H1 (cell line): ENCODE measurements at regions not wholly inside any gene's neighbourhood (a gene's known extent, or its start where the extent isn't known, plus 50 kb on each side); places are given as distances from the start of the nearest gene placed in this dataset.

Source experiments
- KDM1A ChIP-seq: fragments of 200-600, 300-600 bp; sonication (generic); IDR thresholded peaks from 2 replicates; pipeline ENCODE4 v1.7.1; 2016; ENCODE audit warnings: mild to moderate bottlenecking, low read length, borderline replicate concordance
- KDM5A ChIP-seq: fragments of 200-600 bp; IDR thresholded peaks from 2 replicates; pipeline ENCODE4 v1.7.1; 2012; ENCODE audit warnings: mild to moderate bottlenecking, low read length, inconsistent platforms, mixed read lengths
- POU5F1 ChIP-seq: IDR thresholded peaks from 2 replicates; pipeline ENCODE4 v1.6.1; 2011; ENCODE audit warnings: low read depth, mild to moderate bottlenecking, low read length, moderate library complexity
- RAD21 ChIP-seq, 2 experiments: IDR thresholded peaks in 1 of 2; conservative IDR thresholded peaks in 1 of 2; 2 replicates each; pipeline ENCODE4 v1.6.1; 2011; ENCODE audit warnings: low read depth in 2 of 2, low read length in 2 of 2, improper control_type of control experiment in 1 of 2, inconsistent platforms in 1 of 2, mild to moderate bottlenecking in 1 of 2, moderate library complexity in 1 of 2
- SIX5 ChIP-seq: IDR thresholded peaks from 2 replicates; pipeline ENCODE4 v1.6.1; 2011; ENCODE audit warnings: mild to moderate bottlenecking, low read depth, low read length
- SP1 ChIP-seq: IDR thresholded peaks from 2 replicates; pipeline ENCODE4 v1.6.1; 2011; ENCODE audit warnings: low read depth, low read length
- TEAD4 ChIP-seq: IDR thresholded peaks from 2 replicates; pipeline ENCODE4 v1.6.1; 2012; ENCODE audit warnings: low read depth, low read length, inconsistent platforms, mixed read lengths
- TF ChIP-seq, protein P1 (sequence below): fragments of 300-600 bp; sonication (generic); IDR thresholded peaks from 2 replicates; pipeline ENCODE4 v1.7.1; 2012; ENCODE audit warnings: low read length, moderate library complexity, mild to moderate bottlenecking, inconsistent platforms; ENCODE audit not compliant: insufficient replicate concordance

DNA sequence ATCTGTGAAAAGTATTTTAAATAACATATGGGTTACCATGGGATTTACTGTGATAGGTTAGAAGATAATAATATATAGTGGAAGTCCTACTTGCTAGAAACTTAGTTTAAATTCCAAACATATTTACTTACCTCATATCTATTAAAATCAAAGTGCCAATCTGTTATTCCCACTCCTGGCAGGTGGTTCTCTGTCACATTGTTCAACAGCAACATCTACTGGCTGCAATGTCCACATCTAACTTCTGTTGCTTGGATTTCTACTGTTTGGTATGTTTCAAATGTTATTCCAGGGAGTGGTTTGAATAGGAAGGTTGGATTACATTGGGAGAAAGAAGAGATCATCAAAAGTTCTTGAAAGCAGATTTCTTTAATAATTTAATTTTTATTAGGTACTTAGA is 122.5 kb upstream of the NCAM2 start (continued):
- TF ChIP-seq, protein P1, sequence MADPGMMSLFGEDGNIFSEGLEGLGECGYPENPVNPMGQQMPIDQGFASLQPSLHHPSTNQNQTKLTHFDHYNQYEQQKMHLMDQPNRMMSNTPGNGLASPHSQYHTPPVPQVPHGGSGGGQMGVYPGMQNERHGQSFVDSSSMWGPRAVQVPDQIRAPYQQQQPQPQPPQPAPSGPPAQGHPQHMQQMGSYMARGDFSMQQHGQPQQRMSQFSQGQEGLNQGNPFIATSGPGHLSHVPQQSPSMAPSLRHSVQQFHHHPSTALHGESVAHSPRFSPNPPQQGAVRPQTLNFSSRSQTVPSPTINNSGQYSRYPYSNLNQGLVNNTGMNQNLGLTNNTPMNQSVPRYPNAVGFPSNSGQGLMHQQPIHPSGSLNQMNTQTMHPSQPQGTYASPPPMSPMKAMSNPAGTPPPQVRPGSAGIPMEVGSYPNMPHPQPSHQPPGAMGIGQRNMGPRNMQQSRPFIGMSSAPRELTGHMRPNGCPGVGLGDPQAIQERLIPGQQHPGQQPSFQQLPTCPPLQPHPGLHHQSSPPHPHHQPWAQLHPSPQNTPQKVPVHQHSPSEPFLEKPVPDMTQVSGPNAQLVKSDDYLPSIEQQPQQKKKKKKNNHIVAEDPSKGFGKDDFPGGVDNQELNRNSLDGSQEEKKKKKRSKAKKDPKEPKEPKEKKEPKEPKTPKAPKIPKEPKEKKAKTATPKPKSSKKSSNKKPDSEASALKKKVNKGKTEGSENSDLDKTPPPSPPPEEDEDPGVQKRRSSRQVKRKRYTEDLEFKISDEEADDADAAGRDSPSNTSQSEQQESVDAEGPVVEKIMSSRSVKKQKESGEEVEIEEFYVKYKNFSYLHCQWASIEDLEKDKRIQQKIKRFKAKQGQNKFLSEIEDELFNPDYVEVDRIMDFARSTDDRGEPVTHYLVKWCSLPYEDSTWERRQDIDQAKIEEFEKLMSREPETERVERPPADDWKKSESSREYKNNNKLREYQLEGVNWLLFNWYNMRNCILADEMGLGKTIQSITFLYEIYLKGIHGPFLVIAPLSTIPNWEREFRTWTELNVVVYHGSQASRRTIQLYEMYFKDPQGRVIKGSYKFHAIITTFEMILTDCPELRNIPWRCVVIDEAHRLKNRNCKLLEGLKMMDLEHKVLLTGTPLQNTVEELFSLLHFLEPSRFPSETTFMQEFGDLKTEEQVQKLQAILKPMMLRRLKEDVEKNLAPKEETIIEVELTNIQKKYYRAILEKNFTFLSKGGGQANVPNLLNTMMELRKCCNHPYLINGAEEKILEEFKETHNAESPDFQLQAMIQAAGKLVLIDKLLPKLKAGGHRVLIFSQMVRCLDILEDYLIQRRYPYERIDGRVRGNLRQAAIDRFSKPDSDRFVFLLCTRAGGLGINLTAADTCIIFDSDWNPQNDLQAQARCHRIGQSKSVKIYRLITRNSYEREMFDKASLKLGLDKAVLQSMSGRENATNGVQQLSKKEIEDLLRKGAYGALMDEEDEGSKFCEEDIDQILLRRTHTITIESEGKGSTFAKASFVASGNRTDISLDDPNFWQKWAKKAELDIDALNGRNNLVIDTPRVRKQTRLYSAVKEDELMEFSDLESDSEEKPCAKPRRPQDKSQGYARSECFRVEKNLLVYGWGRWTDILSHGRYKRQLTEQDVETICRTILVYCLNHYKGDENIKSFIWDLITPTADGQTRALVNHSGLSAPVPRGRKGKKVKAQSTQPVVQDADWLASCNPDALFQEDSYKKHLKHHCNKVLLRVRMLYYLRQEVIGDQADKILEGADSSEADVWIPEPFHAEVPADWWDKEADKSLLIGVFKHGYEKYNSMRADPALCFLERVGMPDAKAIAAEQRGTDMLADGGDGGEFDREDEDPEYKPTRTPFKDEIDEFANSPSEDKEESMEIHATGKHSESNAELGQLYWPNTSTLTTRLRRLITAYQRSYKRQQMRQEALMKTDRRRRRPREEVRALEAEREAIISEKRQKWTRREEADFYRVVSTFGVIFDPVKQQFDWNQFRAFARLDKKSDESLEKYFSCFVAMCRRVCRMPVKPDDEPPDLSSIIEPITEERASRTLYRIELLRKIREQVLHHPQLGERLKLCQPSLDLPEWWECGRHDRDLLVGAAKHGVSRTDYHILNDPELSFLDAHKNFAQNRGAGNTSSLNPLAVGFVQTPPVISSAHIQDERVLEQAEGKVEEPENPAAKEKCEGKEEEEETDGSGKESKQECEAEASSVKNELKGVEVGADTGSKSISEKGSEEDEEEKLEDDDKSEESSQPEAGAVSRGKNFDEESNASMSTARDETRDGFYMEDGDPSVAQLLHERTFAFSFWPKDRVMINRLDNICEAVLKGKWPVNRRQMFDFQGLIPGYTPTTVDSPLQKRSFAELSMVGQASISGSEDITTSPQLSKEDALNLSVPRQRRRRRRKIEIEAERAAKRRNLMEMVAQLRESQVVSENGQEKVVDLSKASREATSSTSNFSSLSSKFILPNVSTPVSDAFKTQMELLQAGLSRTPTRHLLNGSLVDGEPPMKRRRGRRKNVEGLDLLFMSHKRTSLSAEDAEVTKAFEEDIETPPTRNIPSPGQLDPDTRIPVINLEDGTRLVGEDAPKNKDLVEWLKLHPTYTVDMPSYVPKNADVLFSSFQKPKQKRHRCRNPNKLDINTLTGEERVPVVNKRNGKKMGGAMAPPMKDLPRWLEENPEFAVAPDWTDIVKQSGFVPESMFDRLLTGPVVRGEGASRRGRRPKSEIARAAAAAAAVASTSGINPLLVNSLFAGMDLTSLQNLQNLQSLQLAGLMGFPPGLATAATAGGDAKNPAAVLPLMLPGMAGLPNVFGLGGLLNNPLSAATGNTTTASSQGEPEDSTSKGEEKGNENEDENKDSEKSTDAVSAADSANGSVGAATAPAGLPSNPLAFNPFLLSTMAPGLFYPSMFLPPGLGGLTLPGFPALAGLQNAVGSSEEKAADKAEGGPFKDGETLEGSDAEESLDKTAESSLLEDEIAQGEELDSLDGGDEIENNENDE = no peak
- no peak for TF ChIP-seq SP1
- no peak for TF ChIP-seq POU5F1
- peak; percentile 78 to 82 for TF ChIP-seq RAD21 (IDR thresholded peaks at IDR 0.05 in 1 of 2, conservative IDR thresholded peaks at IDR 0.05 in 1 of 2; ENCODE audit: low read depth in 2 of 2, low read length in 2 of 2)
- TF ChIP-seq KDM5A = no peak
- no peak for TF ChIP-seq SIX5
- no peak for TF ChIP-seq KDM1A
- 0 out of 2 replicates have a peak, but pooled peaks have one; percentile 26 for TF ChIP-seq TEAD4
